T-helper 2 cell (primary cell): ENCODE measurements at regions not wholly inside any gene's neighbourhood (a gene's known extent, or its start where the extent isn't known, plus 50 kb on each side); places are given as distances from the start of the nearest gene placed in this dataset.

ENCODE experiments used
- DNase-seq, 5 experiments: peaks; one replicate each; pipeline versions ENCODE4 v3.0.0 to v3.0.0-alpha.2; 2012 to 2022

DNA sequence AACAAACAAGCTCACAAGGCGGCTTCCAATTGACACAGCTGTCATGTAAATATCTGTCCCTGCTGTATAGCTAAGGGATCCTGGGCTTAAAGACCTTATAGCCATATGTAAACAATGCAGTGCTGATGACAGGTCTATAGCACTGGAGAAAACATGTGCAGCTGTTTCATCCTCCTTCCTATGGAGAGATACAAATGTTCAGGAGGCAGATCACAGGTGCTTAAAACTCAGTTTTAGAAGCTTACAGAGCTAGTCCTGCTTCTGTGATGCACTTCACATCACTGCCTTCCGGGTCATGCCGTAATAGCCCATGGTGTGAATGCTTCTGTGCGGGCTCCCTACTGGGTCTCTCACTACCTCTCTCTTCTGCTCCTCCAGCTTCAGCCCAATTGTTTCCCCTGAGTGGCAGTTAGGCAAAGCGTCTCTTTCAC, 262.4 kb upstream of the CHST9 start:
- DNase-seq, result no peak

DNA sequence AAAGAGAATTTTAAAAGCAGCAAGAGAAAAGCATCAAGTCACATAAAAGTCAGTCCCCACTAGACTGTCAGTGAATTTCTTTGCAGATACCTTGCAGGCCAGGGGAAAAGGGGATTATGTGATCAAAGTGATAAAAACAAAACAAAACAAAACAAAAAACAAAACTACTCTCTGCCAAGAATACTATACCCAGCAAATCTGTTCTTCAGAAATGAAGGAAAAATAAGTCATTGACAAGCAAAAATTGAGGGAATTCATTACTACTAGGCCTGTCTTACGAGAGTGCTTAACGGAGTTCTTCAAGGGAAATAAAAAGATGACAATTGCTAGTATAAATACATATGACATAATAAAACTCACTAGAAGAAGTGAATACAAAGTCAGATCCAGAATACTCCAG, 245.5 kb upstream of the CHST9 start:
- no peak for DNase-seq

DNA sequence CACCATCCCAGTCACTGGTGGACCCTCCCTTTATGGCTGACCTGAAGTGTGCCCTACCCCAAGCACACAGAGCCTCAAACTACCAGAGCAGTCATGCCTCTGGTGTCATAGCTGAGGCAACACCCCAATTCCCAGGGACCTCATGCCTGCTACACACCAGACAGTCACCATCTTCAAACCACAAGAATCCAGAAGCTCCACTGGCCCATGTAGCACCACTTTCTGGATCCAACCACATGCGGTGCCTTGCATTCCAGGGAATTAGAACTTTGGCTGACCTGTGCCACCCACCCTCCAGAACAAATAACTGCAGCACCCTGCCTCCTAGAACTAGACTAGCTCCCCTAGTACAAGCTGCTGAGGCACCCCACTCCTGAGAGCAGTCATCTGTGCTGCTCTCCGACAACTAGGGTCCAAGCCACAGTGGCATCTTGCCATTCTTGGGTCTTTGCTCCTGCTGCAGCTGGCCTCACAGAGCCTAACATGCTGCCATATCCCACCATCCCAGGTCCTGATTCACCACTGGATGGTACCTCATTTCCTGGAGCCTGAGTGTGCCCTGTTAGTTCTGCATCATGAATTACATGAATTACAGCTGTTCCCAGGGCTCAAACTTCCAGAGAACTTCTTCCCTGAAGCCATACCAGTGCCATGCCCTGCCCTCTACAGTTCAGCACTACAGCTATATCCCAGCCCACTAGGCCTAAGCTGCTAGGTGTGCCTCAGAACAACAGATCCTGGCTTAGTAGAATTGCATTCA, 243.8 kb upstream of the CHST9 start:
- DNase-seq, result no peak

GRCh38 chr18:27428120-27428519, 243.0 kb upstream of the CHST9 start:
- no peak for DNase-seq

DNA sequence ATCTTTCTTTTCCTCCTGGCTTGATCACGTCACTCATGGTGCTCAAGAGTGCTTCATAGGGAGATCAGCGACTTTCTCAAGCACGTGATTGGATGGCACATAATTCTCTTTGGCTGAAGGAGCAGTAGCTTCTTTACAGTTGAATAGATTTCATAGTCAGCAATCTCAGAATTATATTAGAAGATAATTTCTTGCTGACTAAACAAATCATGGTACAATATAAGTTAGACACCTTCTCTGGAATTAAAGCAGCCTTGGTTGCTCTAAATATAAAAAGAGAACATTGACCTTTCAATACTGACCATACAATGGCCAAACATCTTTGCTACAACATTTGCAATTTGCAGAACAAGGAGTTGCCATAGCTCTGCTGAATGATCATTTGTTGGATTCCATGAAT, 238.5 kb upstream of the CHST9 start:
- DNase-seq, result no peak

DNA sequence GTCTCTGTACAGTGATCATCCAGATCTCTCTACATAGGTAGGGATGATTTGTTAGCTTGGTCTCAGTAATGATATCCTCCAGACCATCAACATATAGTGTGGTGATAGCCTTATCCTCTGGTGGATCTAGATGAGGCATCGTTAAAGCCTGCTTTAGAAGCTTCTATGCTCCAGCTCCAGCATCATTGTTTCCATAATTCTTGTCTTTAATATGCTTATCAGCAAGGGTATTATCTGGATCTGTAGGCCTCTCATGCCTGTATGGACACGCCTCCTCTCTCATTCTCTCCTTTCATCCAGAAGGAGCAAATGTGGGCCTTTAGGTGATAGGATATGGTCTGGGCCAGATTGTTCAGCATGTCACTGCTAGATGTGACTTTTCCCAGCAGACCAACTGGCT, 234.5 kb upstream of the CHST9 start:
- no peak for DNase-seq

GRCh38 chr18:27415495-27415894, 230.4 kb upstream of the CHST9 start:
- DNase-seq, result no peak

GRCh38 chr18:27414682-27415081, 229.6 kb upstream of the CHST9 start:
- no peak for DNase-seq

GRCh38 chr18:27413495-27414401, 228.6 kb upstream of the CHST9 start:
- no peak for DNase-seq

DNA sequence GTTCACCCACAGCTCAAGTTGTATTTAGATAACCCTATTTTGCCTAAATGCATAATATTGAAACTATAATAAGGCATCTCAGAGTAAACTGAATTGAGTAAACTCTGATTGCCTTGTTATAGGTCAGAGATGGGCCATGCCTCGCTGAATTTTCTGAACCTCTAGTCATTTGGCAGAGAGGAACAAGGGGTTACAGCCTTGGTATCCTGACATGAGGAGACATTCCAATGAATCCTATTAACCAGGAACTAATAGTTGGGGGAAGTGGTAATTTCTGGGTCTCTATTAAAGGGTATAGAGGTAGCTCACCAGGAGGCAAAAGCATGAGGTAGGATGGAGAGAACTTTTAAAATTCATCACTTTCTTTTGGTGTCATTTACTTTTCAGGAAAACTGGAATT, 227.4 kb upstream of the CHST9 start:
- DNase-seq, result no peak

- no peak for DNase-seq
Observed at GRCh38 chr18:27411911-27412310, 226.8 kb upstream of the CHST9 start.

DNA sequence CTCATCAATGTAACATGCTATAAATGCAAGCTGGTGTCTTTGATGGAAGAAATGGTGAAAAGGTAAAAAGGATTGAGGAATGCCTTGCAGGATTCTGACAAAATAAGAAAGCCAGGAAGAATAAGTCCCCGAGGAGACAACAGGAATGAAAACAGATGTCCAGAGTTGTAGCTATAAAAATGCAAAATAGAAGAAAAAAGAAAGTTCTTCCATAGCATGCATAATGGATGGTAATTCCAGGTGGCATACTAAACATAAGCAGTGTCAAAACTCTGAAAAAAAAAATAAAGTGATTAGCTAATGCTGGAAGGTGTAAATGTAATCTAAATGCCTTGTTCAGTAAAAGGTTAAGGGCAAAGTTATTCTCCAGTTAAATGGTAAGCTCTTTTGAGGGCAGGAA, 225.9 kb upstream of the CHST9 start:
- no peak for DNase-seq

- no peak for DNase-seq
Observed at GRCh38 chr18:27404855-27405254, 219.7 kb upstream of the CHST9 start.

DNA sequence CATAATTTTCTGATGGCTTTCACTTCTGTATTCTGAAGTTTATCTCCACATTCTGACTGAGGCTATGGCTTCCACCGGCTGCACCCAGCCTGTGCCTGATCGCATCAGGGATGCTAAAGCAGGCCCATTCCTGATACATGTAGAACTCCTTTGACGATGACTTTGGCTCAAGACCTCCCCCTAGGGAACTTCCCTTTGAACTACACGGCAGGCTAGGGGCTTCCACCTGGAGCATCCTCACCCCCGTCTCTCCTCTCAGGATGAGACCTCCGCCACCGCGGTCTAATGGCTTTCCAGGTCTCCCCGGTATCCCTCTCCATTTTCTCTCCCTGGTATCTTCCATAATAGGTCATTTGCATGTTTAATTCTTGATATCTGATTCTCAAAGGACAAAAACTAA, 214.9 kb upstream of the CHST9 start:
- DNase-seq, result no peak

- no peak for DNase-seq
Observed at GRCh38 chr18:27395752-27396151, 210.6 kb upstream of the CHST9 start.

- no peak for DNase-seq
Observed at GRCh38 chr18:27394687-27395086, 209.6 kb upstream of the CHST9 start.

GRCh38 chr18:27382567-27383216, 197.6 kb upstream of the CHST9 start:
- DNase-seq, result no peak

DNA sequence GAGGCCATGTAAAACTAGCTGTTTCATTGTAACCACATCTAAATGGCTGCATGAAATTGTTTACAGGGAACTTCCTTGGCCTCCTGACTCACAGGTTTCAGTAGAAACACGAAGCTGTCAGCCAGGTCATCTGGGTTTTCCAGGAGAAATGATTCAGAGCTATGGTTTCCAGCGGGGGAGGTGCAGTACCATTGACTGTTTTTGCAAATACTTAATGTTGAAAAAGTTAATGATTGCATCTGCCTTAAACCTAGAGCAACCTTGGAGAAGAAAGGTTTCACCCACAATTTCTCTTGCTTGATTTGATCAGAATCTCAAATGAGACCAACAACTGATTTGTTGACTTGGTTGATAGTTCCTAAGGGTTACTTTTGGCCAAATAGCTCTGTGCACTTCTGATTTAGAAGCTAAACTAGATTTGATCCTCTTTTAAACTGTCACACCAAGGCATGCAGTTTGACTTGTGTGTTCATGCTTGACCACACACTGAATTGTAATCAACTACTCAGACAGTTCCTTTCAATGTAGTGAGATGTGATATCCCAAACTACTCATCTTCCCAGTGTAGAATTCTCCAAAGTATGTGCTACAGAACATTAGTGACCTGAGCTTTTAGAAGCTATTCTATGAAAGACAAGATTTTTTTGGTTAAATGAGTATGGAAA, 193.5 kb upstream of the CHST9 start:
- no peak for DNase-seq

GRCh38 chr18:27377251-27377650, 192.1 kb upstream of the CHST9 start:
- DNase-seq, result no peak

DNA sequence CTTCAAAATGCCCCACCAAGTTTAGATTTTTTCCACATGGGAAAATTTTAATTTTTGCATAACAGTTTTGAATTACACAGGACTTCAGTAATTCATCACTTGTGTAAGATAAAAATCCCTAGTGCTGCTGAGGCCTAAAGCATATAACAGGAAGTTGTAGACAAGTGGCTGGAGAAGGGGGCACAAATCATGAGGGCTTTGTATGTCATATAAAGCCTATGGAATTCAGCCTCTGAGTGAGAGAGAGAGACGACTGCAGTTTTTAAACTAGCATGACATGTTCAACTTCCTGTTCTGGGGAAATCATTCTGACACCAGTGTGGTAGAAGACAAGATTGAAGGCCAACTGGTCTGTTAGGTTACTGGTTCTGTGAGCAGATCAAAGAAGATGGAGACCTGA, 187.3 kb upstream of the CHST9 start:
- no peak for DNase-seq

DNA sequence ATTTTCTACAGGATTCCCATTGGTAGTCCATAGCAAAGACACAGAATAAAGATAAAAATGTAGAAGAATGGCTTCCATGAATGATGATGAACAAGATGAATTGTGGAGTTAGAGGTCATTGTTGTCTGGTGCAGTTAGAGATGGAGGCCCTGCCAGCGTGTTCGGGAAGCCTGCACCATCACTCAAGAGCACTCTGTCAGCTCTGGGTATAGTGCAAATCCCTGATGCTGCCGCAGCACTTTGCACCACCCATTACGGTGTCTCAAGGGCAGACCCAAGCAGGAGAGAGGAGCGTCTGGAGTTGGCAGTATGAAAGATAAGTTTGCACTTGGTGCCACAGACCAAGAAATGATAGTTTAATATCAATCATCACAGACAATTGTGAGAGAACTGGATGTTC, 181.6 kb upstream of the CHST9 start:
- no peak for DNase-seq

DNA sequence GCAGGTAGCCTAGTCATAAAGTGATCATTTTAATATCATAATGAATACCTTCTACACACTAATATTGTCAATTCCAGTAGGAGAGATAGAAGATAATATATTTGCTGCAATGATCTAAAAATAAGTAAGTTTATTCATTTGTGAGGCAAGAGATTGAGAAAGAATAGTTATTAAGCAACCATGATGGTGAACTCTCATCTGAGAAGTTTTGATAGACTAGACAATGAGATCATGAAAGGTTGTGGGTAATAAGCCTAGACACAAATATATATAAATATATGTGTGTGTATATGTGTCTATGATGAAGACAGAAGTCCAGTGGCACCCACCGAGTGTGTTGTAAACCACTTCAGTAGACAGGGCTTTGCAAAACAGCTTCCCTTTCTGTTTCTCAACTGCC, 181.0 kb upstream of the CHST9 start:
- no peak for DNase-seq

DNA sequence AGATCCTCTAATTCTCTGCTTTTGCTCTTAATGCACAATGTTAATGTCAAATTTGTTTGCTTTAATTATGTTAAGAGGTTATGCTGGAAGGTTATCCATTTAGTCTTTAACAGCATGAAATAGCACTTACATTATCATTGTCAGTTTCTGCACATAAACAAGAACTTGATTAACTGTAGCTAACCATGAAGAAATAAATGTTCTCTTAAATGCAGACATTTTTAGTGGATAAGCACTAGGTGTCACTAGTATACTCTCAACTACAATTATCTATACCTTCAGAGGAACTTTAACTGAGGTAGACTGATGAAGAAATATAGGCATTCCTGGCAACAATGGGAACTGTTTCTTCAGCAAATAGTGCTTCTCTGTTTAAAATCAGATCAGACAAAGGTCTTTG, 178.8 kb upstream of the CHST9 start:
- DNase-seq, result no peak
